ENCODE measurements at regions not wholly inside any gene's neighbourhood (a gene's known extent, or its start where the extent isn't known, plus 50 kb on each side); places are given as distances from the start of the nearest gene placed in this dataset.

DNA sequence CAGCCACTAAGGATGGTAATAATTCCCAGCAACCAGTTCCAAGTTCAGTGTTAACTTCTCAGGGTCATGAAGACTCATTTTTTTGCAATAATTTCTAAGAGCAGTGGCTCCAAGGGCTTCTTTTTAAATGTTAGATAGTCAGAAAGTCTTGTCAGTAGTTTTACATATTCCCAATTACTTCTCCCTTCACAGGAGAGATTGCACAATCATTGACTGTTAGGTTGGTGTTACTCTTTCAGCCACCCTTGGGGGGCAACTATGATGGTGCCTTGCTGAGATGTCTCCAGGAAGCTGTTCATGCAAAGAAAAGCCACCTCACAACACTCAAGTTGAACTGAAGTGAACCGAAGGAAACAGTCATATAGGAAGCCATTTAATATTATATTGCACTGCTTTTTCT is 127.9 kb upstream of the DOCK10 start:
- Mint-ChIP-seq H3K27ac (no peak overlapping the region), H3K4me1 (ENCODE audit: low read depth) (no peaks in the 10 kb centered on the region), H3K9me3 (no peaks in the 10 kb centered on the region), H3K36me3 (ENCODE audit: low read depth) (no peaks in the 10 kb centered on the region), H3K27me3 (ENCODE audit: low read depth) (peaks cover 13% of the 10 kb centered on the region), H3K4me3 (ENCODE audit: low read depth) (no peak overlapping the region)
- DNase-seq (ENCODE audit: low spot score): no peak
- intact Hi-C loops (cut with micrococcal nuclease): no loop called here

DNA sequence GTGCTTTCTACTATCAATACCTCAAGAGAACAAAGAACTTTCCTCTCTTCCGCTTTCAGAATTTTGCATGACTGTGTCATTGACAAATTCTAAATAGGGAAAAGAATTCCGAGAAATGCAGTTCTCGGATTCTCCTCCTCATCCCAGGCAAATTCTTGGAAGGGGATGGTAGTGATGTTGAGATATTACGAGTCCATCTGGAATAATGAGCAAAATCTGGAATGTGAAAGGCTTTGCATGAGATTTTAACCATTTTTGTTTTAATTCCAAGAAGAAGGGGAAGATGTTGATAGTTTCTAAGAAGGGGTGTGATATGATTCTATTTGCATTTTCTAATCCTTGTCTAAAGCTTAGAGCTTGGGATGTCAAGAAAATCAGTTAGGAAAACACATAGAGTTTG is 127.1 kb upstream of the DOCK10 start:
- Mint-ChIP-seq H3K9me3 (no peaks in the 10 kb centered on the region), H3K27ac (no peak overlapping the region), H3K4me3 (ENCODE audit: low read depth) (no peak overlapping the region), H3K36me3 (ENCODE audit: low read depth) (no peaks in the 10 kb centered on the region), H3K27me3 (ENCODE audit: low read depth) (peaks cover 18% of the 10 kb centered on the region), H3K4me1 (ENCODE audit: low read depth) (no peaks in the 10 kb centered on the region)
- intact Hi-C loops (cut with micrococcal nuclease): no loop called here
- DNase-seq (ENCODE audit: low spot score): no peak

DNA sequence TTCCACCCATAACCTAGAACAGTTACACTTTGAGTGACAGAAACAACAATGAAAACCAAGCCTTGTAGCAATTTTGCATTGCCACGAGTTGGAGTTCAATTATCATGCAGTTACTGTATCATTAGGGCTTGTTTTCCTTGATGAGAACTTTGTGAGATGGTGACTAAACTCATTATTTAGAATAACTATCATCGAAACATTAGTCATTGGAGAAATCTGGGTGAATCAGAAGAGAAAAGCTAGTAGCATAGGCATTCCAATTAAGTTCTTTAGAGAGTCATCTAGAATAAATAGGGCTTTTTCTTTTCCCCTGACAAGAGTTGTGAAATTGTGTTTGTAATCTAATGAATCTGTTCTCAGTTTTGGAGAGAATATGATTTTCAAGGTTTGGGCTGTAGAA is 122.8 kb upstream of the DOCK10 start:
- Mint-ChIP-seq H3K27ac (no peak overlapping the region), H3K4me3 (ENCODE audit: low read depth) (no peak overlapping the region), H3K36me3 (ENCODE audit: low read depth) (no peaks in the 10 kb centered on the region), H3K9me3 (no peaks in the 10 kb centered on the region), H3K4me1 (ENCODE audit: low read depth) (no peaks in the 10 kb centered on the region), H3K27me3 (ENCODE audit: low read depth) (peaks cover 17% of the 10 kb centered on the region)
- intact Hi-C loops (cut with micrococcal nuclease): no loop called here
- no peak for DNase-seq (ENCODE audit: low spot score)

DNA sequence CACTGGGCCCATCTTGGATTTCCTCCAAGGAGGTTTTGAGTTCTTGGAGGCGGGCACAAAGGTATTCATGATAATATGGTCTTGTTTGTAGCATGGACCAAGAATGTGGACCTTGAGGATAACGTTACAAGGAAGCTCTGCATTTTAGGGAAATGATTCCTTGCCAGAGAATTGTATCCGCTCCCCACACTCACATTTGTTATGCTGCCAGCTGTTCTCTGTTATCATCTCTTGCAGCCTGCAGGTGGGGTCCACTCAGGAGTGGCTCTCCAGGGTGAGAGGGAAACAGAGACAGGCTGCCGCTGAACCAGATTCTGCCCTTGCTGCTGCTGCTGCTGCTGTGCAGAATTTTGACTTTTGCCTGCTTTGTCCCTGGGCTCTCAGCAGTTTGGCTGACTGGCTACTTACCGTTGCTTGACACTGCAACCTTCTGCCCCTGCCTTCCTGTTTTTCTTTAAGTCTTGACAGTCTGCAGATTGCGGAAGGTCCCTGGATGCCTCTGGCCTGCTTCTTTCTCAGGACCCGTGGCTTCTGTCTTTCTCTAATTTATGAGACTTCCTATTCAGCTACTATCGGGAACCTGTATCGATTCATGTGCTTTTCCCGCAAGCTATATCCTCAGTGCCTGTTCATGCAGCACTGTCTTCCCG is 122.3 kb upstream of the DOCK10 start:
- Mint-ChIP-seq H3K4me1 (ENCODE audit: low read depth) (no peaks in the 10 kb centered on the region), H3K27ac (no peak overlapping the region), H3K4me3 (ENCODE audit: low read depth) (no peak overlapping the region), H3K27me3 (ENCODE audit: low read depth) (peaks cover 17% of the 10 kb centered on the region), H3K36me3 (ENCODE audit: low read depth) (no peaks in the 10 kb centered on the region), H3K9me3 (no peaks in the 10 kb centered on the region)
- intact Hi-C loops (cut with micrococcal nuclease): no loop called here
- DNase-seq (ENCODE audit: low spot score): no peak

DNA sequence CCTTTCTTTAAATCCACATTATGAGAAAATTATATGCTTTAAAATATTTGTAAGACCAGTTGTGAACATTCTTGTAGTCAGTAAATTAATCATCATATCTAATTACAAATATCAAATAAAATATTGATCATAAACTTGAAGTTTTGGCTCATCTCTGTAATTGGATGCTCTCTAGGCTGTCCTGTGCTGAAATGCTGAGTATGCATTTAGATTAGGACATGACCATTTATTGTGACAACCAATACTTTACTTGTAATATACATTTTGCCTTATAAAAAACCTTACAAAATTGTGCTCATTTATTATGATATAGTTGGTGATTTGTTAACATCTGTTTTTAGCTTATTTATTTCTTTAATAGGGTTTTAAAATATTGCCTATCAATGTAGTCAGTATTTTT is 116.1 kb upstream of the DOCK10 start:
- Mint-ChIP-seq H3K4me1 (ENCODE audit: low read depth) (no peaks in the 10 kb centered on the region), H3K9me3 (no peaks in the 10 kb centered on the region), H3K27ac (no peak overlapping the region), H3K27me3 (ENCODE audit: low read depth) (peaks cover 10% of the 10 kb centered on the region), H3K4me3 (ENCODE audit: low read depth) (no peak overlapping the region), H3K36me3 (ENCODE audit: low read depth) (no peaks in the 10 kb centered on the region)
- intact Hi-C loops (cut with micrococcal nuclease): no loop called here
- no peak for DNase-seq (ENCODE audit: low spot score)

DNA sequence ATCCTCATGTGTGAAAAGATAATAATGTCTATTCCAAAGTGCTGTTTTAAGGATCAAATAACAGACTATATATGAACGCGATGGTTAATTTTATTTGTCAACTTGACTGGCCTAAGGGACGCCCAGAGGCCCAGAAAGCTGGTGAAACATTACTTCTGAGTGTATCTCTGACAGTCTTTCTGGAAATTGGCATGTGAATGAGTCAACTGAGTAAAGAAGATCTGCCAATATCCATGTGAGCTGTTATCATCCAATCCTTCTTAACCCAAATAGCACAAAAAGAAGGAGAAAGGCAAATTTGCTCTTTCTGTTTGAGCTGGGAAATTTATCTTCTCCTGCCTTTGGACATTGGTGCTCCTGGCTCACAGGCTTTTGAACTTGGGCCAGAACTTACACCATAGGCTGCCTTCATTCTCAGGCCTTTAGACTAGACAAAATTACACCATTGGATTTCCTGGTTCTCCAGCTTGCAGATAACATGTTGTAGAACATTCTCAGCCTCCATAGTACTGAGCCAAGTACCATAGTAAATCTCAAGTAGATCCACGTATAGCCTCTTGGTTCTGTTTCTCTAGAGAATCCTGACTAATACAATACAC is 114.7 kb upstream of the DOCK10 start:
- H3K27ac Mint-ChIP-seq: no peak overlapping the region
- no peak for DNase-seq (ENCODE audit: low spot score)
- intact Hi-C loops (cut with micrococcal nuclease): no loop called here
- no peaks in the 10 kb centered on the region for H3K36me3 Mint-ChIP-seq (ENCODE audit: low read depth)
- H3K4me3 Mint-ChIP-seq (ENCODE audit: low read depth): no peak overlapping the region
- H3K27me3 Mint-ChIP-seq (ENCODE audit: low read depth): peaks cover 10% of the 10 kb centered on the region
- no peaks in the 10 kb centered on the region for H3K4me1 Mint-ChIP-seq (ENCODE audit: low read depth)
- no peaks in the 10 kb centered on the region for H3K9me3 Mint-ChIP-seq

DNA sequence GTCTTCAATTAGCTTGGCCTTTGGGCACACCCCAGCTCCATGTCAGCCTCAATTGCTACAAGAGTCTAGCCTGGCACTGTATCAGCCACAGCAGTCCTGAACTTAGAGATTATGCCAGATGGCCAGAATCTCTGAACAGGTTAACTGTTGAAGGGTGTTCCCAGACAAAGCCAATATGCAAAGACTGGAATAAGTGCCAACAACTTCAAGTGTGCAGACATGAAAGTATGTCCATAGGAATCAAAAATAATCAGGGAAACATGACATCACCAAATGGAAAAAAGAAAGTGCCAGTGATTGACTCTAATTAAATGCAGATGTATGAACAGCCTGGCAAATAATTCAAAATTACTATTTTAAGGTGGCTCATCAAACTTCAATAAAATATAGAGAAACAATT is 98.5 kb upstream of the DOCK10 start:
- Mint-ChIP-seq H3K9me3 (no peaks in the 10 kb centered on the region), H3K27me3 (ENCODE audit: low read depth) (peaks cover 6% of the 10 kb centered on the region), H3K4me1 (ENCODE audit: low read depth) (no peaks in the 10 kb centered on the region), H3K36me3 (ENCODE audit: low read depth) (no peaks in the 10 kb centered on the region), H3K27ac (no peak overlapping the region), H3K4me3 (ENCODE audit: low read depth) (no peak overlapping the region)
- intact Hi-C loops (cut with micrococcal nuclease): no loop called here
- no peak for DNase-seq (ENCODE audit: low spot score)

DNA sequence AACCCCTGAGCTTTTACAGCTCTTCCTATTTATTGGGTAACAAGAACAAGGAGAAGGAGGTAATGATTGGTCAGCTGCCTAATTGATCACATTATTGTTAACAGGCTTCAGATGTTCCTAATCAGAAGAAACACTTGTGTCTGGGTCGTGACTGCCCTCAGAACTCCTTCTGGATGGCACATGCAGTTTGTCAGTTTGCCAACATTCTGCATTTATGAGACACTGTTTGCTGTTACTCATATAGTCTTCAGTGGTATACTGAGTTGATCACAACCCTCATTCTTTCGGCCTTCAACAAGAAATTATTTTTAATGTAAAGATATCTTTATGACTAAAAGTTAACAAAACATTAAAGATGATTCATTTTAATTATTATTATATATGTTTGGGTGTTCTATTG is 95.7 kb upstream of the DOCK10 start:
- Mint-ChIP-seq H3K9me3 (no peaks in the 10 kb centered on the region), H3K27ac (no peak overlapping the region)
- intact Hi-C loops (cut with micrococcal nuclease): no loop called here

DNA sequence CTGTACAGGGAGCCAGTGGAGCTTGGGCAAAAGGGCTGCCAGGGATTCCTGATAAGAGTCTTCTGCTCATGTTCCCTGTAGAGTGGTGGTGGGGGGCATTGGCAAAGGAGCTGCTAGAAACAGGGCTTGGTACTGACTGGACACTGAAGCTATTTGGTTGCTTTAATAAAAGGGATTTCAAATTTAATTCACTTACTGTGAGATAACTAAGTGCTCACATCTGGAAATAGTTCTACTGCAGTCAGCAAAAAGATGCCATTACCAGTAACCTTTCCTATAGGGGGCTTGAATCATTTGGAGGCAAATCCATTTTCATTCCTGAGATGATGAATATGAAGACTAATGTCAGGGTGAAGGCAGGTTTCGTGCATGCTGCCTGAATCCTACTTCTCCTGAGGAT is 94.3 kb upstream of the DOCK10 start:
- no peak for DNase-seq (ENCODE audit: low spot score)
- Mint-ChIP-seq H3K27ac (no peak overlapping the region), H3K9me3 (no peaks in the 10 kb centered on the region), H3K27me3 (ENCODE audit: low read depth) (peaks cover 4% of the 10 kb centered on the region), H3K36me3 (ENCODE audit: low read depth) (no peaks in the 10 kb centered on the region), H3K4me3 (ENCODE audit: low read depth) (no peak overlapping the region), H3K4me1 (ENCODE audit: low read depth) (no peaks in the 10 kb centered on the region)
- intact Hi-C loops (cut with micrococcal nuclease): no loop called here

More for the DNA sequence above, 95.7 kb upstream of the DOCK10 start:
- Mint-ChIP-seq H3K36me3 (ENCODE audit: low read depth) (no peaks in the 10 kb centered on the region), H3K4me3 (ENCODE audit: low read depth) (no peak overlapping the region), H3K27me3 (ENCODE audit: low read depth) (peaks cover 4% of the 10 kb centered on the region), H3K4me1 (ENCODE audit: low read depth) (no peaks in the 10 kb centered on the region)
- DNase-seq (ENCODE audit: low spot score): no peak

DNA sequence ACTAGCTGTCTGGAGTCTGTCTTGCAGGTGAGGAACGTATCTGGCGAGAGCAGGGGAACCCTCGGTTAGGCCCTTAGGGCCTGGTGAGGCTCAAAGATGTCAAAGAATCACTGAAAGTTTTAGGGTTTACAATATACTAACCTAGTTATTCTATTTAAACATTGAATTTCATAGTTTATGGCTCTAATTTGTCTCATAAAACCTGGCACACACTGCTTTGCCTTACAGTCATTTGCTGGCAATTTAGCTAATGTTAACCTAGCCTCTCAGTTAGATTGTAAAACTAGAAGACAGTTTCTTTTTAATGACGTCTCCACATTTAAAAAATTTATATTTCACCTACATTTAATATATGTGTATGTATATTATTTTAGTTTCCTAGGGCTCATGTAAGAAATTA is 89.6 kb upstream of the DOCK10 start:
- no peak overlapping the region for H3K27ac Mint-ChIP-seq
- no peaks in the 10 kb centered on the region for H3K9me3 Mint-ChIP-seq
- no peak for DNase-seq (ENCODE audit: low spot score)
- H3K4me1 Mint-ChIP-seq (ENCODE audit: low read depth): no peaks in the 10 kb centered on the region
- H3K4me3 Mint-ChIP-seq (ENCODE audit: low read depth): no peak overlapping the region
- H3K36me3 Mint-ChIP-seq (ENCODE audit: low read depth): no peaks in the 10 kb centered on the region
- intact Hi-C loops (cut with micrococcal nuclease): no loop called here
- H3K27me3 Mint-ChIP-seq (ENCODE audit: low read depth): peaks cover 17% of the 10 kb centered on the region

DNA sequence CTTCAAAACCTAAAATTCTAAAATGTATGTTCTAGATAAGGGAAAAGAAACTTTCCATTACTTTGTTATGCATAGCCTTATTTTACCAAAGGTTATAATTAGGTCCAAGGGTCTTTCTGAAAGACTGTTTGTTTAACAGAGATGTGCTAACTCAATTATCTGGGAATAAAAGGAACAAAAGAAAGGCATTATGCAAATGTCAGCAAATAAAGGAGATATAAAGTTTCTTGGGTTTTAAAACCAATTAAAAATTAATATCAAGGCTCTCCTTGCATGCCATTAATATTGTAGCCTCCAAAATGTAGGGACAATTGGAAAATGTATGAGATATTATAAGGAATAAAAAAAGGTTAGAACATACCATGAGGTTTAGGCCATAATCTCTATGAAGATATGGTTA is 87.8 kb upstream of the DOCK10 start:
- peaks cover 18% of the 10 kb centered on the region for H3K27me3 Mint-ChIP-seq (ENCODE audit: low read depth)
- intact Hi-C loops (cut with micrococcal nuclease): no loop called here
- no peaks in the 10 kb centered on the region for H3K4me1 Mint-ChIP-seq (ENCODE audit: low read depth)
- no peaks in the 10 kb centered on the region for H3K36me3 Mint-ChIP-seq (ENCODE audit: low read depth)
- no peak overlapping the region for H3K4me3 Mint-ChIP-seq (ENCODE audit: low read depth)
- no peak for DNase-seq (ENCODE audit: low spot score)
- H3K9me3 Mint-ChIP-seq: no peaks in the 10 kb centered on the region
- no peak overlapping the region for H3K27ac Mint-ChIP-seq

DNA sequence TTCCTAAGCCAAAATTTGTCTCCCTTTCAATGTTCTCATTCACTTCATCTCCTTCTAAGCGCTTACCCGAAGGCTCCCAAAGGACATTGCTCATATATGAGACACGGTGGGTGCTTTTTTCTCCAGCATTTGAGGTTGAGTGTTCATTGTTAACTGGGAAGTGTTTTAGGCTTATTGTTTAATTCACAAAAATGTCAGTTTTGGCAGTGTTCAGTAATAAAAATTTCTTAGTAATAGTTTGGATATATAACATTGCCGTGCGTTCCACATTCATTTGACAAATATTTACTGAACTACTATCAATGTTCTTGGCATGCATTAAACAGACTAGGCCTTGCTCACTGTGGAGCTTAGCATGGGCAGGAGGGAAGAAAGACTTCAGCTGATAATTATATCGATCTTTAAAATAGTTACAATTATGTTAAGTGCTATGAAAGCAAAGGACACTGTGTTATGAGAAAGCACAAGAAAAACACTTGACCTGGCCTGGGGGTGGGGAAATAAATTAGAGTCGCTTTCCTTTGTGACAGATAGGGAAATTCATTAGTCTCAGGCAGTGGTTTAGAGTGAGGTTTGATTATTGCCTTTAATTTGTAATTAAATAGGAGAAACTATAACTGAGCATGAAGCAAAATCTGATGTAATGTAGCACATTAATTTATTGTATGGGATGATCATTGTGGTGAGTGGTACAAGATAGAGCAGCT is 82.2 kb upstream of the DOCK10 start:
- Mint-ChIP-seq H3K4me3 (ENCODE audit: low read depth) (no peak overlapping the region), H3K36me3 (ENCODE audit: low read depth) (no peaks in the 10 kb centered on the region), H3K9me3 (no peaks in the 10 kb centered on the region), H3K27ac (no peak overlapping the region), H3K4me1 (ENCODE audit: low read depth) (no peaks in the 10 kb centered on the region), H3K27me3 (ENCODE audit: low read depth) (peaks cover 24% of the 10 kb centered on the region)
- intact Hi-C loops (cut with micrococcal nuclease): no loop called here
- no peak for DNase-seq (ENCODE audit: low spot score)
